ENCODE measurements at regions not wholly inside any gene's neighbourhood (a gene's known extent, or its start where the extent isn't known, plus 50 kb on each side); places are given as distances from the start of the nearest gene placed in this dataset.

DNA sequence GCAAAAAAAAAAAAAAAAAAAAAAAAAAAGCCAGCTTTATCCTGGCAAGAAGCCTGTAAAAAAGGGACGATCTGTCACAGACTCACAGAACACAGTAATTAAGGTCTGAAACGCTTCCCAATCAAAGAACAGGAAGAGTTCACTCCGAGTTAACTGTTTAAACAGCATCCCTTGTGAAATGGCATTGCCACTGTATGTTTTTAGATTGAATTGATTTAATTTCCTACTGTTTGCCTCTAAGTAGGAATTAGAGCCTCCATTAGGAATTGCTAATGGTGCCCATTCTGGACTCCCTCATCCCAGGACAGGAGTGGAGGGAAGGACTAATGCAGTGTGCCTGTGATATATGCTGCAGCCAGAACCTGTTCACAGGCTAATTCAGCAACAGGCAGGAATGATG, 370.8 kb downstream of the RWDD3 start:
- TF ChIP-seq, protein P1, sequence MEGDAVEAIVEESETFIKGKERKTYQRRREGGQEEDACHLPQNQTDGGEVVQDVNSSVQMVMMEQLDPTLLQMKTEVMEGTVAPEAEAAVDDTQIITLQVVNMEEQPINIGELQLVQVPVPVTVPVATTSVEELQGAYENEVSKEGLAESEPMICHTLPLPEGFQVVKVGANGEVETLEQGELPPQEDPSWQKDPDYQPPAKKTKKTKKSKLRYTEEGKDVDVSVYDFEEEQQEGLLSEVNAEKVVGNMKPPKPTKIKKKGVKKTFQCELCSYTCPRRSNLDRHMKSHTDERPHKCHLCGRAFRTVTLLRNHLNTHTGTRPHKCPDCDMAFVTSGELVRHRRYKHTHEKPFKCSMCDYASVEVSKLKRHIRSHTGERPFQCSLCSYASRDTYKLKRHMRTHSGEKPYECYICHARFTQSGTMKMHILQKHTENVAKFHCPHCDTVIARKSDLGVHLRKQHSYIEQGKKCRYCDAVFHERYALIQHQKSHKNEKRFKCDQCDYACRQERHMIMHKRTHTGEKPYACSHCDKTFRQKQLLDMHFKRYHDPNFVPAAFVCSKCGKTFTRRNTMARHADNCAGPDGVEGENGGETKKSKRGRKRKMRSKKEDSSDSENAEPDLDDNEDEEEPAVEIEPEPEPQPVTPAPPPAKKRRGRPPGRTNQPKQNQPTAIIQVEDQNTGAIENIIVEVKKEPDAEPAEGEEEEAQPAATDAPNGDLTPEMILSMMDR (IDR thresholded peaks at IDR 0.05; ENCODE audit: borderline replicate concordance, insufficient read depth, low read depth, low read length): no peak
- H3K4me3 ChIP-seq (ENCODE audit: low read depth, low read length): no peak overlapping the region

DNA sequence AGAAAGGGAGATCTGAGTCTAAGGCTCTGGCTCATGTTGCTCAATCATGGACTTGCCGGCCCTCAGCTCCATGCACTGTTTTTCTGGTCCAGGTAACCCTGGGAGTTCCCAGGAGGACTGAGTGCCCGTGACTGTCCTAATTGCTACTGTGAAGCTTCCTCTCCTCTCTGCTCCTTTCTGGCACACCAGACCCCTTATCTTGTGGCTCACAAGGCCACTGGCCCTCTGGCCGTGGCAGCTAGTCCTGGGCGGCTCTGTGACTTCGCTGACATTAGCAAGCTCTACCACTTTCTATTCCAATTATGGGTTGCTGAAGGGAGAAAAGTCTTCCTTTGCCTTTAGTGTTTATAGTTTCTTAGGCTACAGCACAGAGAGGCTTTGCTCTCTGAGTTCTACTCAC, 380.2 kb downstream of the RWDD3 start:
- H3K4me3 ChIP-seq (ENCODE audit: low read depth, low read length): no peak overlapping the region
- TF ChIP-seq, protein P1 (IDR thresholded peaks at IDR 0.05; ENCODE audit: borderline replicate concordance, insufficient read depth, low read depth, low read length): no peak

DNA sequence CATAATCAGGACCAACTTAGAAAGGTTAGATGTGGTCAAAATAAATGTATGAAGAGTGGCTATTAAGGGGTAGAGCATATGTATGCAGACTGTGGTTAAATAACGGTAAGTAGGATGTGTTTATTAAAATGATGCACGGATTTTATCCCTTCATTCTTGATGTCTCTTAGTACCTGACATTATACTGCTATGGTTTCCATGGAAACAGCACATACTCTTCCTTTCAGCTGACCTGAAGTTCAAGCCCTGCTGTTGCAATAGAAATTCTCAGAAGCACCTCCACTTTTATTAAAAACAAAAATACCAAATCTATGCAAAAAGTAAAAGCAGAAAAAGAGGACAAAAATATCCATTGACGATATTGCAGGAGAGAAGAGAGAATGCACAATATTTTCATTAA, 381.4 kb downstream of the RWDD3 start:
- TF ChIP-seq, protein P1 (IDR thresholded peaks at IDR 0.05; ENCODE audit: borderline replicate concordance, insufficient read depth, low read depth, low read length): no peak
- no peak overlapping the region for H3K4me3 ChIP-seq (ENCODE audit: low read depth, low read length)

GRCh38 chr1:95620076-95620475, 386.1 kb downstream of the RWDD3 start:
- H3K4me3 ChIP-seq (ENCODE audit: low read depth, low read length): no peak overlapping the region
- TF ChIP-seq, protein P1 (IDR thresholded peaks at IDR 0.05; ENCODE audit: borderline replicate concordance, insufficient read depth, low read depth, low read length): no peak

DNA sequence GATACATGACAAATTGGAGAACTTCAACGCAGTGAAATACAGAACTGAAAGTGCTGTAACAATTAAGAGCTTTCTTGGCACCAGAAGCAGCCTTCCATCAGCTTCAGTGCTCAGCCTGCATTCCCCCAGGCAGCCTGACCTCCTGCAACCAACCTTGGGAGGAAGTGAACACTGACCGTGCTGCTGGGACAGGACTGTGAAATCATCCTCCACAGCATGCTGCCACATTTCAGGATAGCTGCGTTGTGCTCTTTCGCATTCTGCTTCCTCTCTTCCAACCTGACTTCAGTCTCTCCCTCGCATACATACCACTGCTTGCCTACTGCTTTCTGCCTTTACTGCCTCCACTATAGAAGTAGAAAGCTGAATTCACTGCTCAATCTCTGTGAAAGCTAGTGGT, 388.6 kb downstream of the RWDD3 start:
- H3K4me3 ChIP-seq (ENCODE audit: low read depth, low read length): no peak overlapping the region

DNA sequence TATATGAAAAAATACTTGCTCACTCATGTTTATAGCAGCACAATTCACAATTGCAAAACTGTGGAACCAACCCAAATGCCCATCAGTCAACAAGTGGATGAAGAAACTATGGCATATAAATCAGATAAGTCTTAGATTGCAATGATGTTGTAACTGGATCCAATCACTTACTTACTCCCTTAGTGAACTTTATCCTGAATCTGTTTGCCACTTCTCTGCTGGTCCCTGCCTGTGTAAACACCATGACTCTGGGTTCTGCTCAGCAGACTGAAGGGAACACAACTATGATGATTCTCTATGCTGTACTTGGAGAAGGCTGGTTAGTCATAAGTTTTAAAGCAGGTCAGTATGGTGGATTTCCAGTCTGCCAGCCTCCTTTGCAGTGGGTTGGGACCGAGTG, 391.2 kb downstream of the RWDD3 start:
- H3K4me3 ChIP-seq (ENCODE audit: low read depth, low read length): no peak overlapping the region
- TF ChIP-seq, protein P1 (IDR thresholded peaks at IDR 0.05; ENCODE audit: borderline replicate concordance, insufficient read depth, low read depth, low read length): no peak

More for the DNA sequence above, 388.6 kb downstream of the RWDD3 start:
- TF ChIP-seq, protein P1 (IDR thresholded peaks at IDR 0.05; ENCODE audit: borderline replicate concordance, insufficient read depth, low read depth, low read length): no peak

DNA sequence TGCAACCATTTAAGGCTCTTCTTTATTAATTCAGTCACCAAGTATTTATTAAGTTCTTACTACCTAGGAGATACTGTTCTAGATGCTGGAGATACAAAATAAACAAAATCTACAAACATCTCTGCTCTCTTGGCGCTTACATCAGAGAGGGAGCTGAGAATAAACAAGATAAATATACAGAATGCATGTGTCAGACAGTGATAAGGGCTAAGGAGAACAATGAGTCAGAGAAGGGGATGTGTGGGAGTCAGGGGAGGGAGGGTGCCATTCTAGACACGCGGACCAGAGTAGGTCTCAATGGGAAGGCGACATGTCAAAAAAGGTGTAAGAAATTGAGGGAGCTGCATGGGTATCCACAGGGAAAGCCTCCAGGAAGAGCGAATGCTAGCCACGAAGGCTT, 393.2 kb downstream of the RWDD3 start:
- TF ChIP-seq, protein P1 (IDR thresholded peaks at IDR 0.05; ENCODE audit: borderline replicate concordance, insufficient read depth, low read depth, low read length): no peak
- no peak overlapping the region for H3K4me3 ChIP-seq (ENCODE audit: low read depth, low read length)
